ENCODE measurements at regions not wholly inside any gene's neighbourhood (a gene's known extent, or its start where the extent isn't known, plus 50 kb on each side); places are given as distances from the start of the nearest gene placed in this dataset.

GRCh38 chr3:69438476-69438875, 52.6 kb upstream of the FRMD4B start:
- TF ChIP-seq CTCF (IDR thresholded peaks at IDR 0.05) = no peak
- TF ChIP-seq OVOL2 (CRISPR knock-in tag; IDR thresholded peaks at IDR 0.05; ENCODE audit: borderline replicate concordance) = no peak
- TF ChIP-seq FOXK1 (CRISPR knock-in tag; IDR thresholded peaks at IDR 0.05) = no peak
- TF ChIP-seq ATF2 (CRISPR knock-in tag; IDR thresholded peaks at IDR 0.05; ENCODE audit: borderline replicate concordance, low read depth) = no peak
- TF ChIP-seq, protein P1, sequence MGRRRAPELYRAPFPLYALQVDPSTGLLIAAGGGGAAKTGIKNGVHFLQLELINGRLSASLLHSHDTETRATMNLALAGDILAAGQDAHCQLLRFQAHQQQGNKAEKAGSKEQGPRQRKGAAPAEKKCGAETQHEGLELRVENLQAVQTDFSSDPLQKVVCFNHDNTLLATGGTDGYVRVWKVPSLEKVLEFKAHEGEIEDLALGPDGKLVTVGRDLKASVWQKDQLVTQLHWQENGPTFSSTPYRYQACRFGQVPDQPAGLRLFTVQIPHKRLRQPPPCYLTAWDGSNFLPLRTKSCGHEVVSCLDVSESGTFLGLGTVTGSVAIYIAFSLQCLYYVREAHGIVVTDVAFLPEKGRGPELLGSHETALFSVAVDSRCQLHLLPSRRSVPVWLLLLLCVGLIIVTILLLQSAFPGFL (CRISPR knock-in tag; IDR thresholded peaks at IDR 0.05; ENCODE audit: borderline replicate concordance) = no peak
- no peak for TF ChIP-seq ZNF396 (CRISPR knock-in tag; IDR thresholded peaks at IDR 0.05; ENCODE audit: borderline replicate concordance)
- no peak for TF ChIP-seq ZBTB21 (CRISPR knock-in tag; IDR thresholded peaks at IDR 0.05; ENCODE audit: borderline replicate concordance)
- TF ChIP-seq ATF1 (CRISPR knock-in tag; IDR thresholded peaks at IDR 0.05) = no peak

All from WTC11 (cell line).